ENCODE measurements at regions not wholly inside any gene's neighbourhood (a gene's known extent, or its start where the extent isn't known, plus 50 kb on each side); places are given as distances from the start of the nearest gene placed in this dataset.
"Not testable (repeated sequence)": the region's sequence is repeated elsewhere in the genome, so short reads cannot be mapped to it uniquely, and the experiment has no call there.

GRCh38 chr2:175330195-175330594 lies 148.7 kb upstream of the ATP5MC3 start:
- ATAC-seq (ENCODE audit: low read depth) (no peak), DNase-seq (no peak)
- no peaks in the 10 kb centered on the region for H3K4me1 Mint-ChIP-seq
- H3K27me3 Mint-ChIP-seq, result peaks cover 2% of the 10 kb centered on the region
- no peak overlapping the region for H3K4me3 Mint-ChIP-seq
- ChIA-PET POLR2A (no interaction called here), CTCF (no interaction called here)
- intact Hi-C loops (cut with micrococcal nuclease), result no loop called here
- H3K9me3 Mint-ChIP-seq, result peaks cover 9% of the 10 kb centered on the region
- H3K27ac Mint-ChIP-seq, result no peak overlapping the region
- no peaks in the 10 kb centered on the region for H3K36me3 Mint-ChIP-seq (ENCODE audit: low read depth)
- TF ChIP-seq CTCF (IDR thresholded peaks at IDR 0.05), result no peak

GRCh38 chr2:175326801-175327200 lies 145.3 kb upstream of the ATP5MC3 start:
- Mint-ChIP-seq H3K4me3 (no peak overlapping the region), H3K27ac (no peak overlapping the region), H3K4me1 (no peaks in the 10 kb centered on the region), H3K27me3 (no peaks in the 10 kb centered on the region), H3K36me3 (ENCODE audit: low read depth) (no peaks in the 10 kb centered on the region), H3K9me3 (peaks cover 11% of the 10 kb centered on the region)
- DNase-seq (no peak), ATAC-seq (ENCODE audit: low read depth) (no peak)
- ChIA-PET POLR2A (no interaction called here), CTCF (no interaction called here)
- TF ChIP-seq CTCF (IDR thresholded peaks at IDR 0.05), result no peak
- intact Hi-C loops (cut with micrococcal nuclease), result loop anchor here (5.0 kb wide), 1 partner anchor 294 kb away; no protein-coding TSS in a partner anchor

- H3K4me1 Mint-ChIP-seq; H3K36me3 Mint-ChIP-seq (ENCODE audit: low read depth); POLR2A ChIA-PET; H3K27me3 Mint-ChIP-seq; H3K27ac Mint-ChIP-seq; DNase-seq; ATAC-seq (ENCODE audit: low read depth); H3K4me3 Mint-ChIP-seq: not testable (repeated sequence)
- intact Hi-C loops (cut with micrococcal nuclease), result loop anchor here (5.0 kb wide), 1 partner anchor 294 kb away; no protein-coding TSS in a partner anchor
- peaks cover 11% of the 10 kb centered on the region for H3K9me3 Mint-ChIP-seq
- CTCF ChIA-PET, result interaction anchor here (0.6 kb wide), 1 partner anchor 683 kb away, joined by 3 read pairs; no protein-coding TSS in a partner anchor
Observed at GRCh38 chr2:175326164-175326563, 144.7 kb upstream of the ATP5MC3 start.

GRCh38 chr2:175323162-175323561 lies 141.7 kb upstream of the ATP5MC3 start:
- no peaks in the 10 kb centered on the region for H3K27me3 Mint-ChIP-seq
- DNase-seq, result no peak
- ChIA-PET CTCF (no interaction called here), POLR2A (no interaction called here)
- H3K9me3 Mint-ChIP-seq, result peaks cover 11% of the 10 kb centered on the region
- H3K4me3 Mint-ChIP-seq, result no peak overlapping the region
- H3K4me1 Mint-ChIP-seq, result no peaks in the 10 kb centered on the region
- no peak for TF ChIP-seq CTCF (IDR thresholded peaks at IDR 0.05)
- H3K27ac Mint-ChIP-seq, result no peak overlapping the region
- no peak for ATAC-seq (ENCODE audit: low read depth)
- intact Hi-C loops (cut with micrococcal nuclease), result no loop called here
- H3K36me3 Mint-ChIP-seq (ENCODE audit: low read depth), result no peaks in the 10 kb centered on the region

GRCh38 chr2:175318542-175318941 lies 137.0 kb upstream of the ATP5MC3 start:
- intact Hi-C loops (cut with micrococcal nuclease), result no loop called here
- peaks cover 2% of the 10 kb centered on the region for H3K27me3 Mint-ChIP-seq
- TF ChIP-seq CTCF (IDR thresholded peaks at IDR 0.05), result no peak
- H3K4me1 Mint-ChIP-seq, result no peaks in the 10 kb centered on the region
- no peak for DNase-seq
- no peak overlapping the region for H3K27ac Mint-ChIP-seq
- CTCF ChIA-PET, result no interaction called here
- ATAC-seq (ENCODE audit: low read depth), result no peak
- H3K4me3 Mint-ChIP-seq, result no peak overlapping the region
- POLR2A ChIA-PET, result no interaction called here
- no peaks in the 10 kb centered on the region for H3K9me3 Mint-ChIP-seq
- no peaks in the 10 kb centered on the region for H3K36me3 Mint-ChIP-seq (ENCODE audit: low read depth)

- H3K27ac Mint-ChIP-seq, result no peak overlapping the region
- H3K36me3 Mint-ChIP-seq (ENCODE audit: low read depth), result no peaks in the 10 kb centered on the region
- ChIA-PET POLR2A (no interaction called here), CTCF (no interaction called here)
- intact Hi-C loops (cut with micrococcal nuclease), result no loop called here
- H3K4me3 Mint-ChIP-seq, result no peak overlapping the region
- H3K27me3 Mint-ChIP-seq, result peaks cover 7% of the 10 kb centered on the region
- TF ChIP-seq CTCF (IDR thresholded peaks at IDR 0.05), result no peak
- DNase-seq, result no peak
- no peak for ATAC-seq (ENCODE audit: low read depth)
- H3K9me3 Mint-ChIP-seq, result no peaks in the 10 kb centered on the region
- H3K4me1 Mint-ChIP-seq, result no peaks in the 10 kb centered on the region
Observed at GRCh38 chr2:175317751-175318150, 136.2 kb upstream of the ATP5MC3 start.

Data from activated B cell treated with CpG ODN at 0.5 μM for 24 hours (primary cell).